Daoy (cell line): ENCODE measurements at regions not wholly inside any gene's neighbourhood (a gene's known extent, or its start where the extent isn't known, plus 50 kb on each side); places are given as distances from the start of the nearest gene placed in this dataset.

ENCODE experiments used
- DNase-seq: peaks from one replicate; pipeline ENCODE4 v3.0.0-alpha.2; 2015; ENCODE audit warnings: low read depth

- no peak for DNase-seq
These were observed 246.6 kb downstream of the IL20RB start for GRCh38 chr3:137204409-137204808.

DNA sequence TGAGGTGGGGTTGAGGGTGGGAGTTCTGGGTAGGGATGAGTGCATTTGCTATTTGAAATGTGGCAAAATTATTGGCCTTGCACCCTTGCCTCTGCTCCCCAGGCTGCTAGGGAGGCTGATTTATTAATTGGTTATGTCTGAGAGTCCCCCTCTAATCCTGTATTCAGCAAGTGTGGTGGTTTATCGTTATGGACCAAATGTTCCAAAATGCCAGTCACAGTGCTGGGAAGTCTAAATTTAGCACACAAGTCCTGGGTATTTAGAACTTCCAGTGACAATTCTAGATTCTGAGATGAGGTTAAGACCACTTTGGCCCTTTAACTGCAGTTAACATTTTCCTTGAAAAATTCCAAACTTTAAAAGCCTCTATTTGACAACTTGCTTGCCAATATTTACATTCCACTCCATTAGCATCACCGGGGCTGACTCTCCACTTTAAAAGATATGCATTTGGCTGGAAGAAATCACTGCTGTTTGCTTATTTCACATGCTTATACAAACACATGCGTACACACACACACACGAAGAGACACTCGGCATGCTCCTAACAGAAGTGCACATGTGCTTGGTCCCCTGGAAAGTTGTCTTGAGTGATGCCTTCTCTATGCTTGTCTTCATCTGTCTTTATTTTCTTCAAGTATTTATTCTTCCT lies 247.7 kb downstream of the IL20RB start:
- DNase-seq = no peak

DNA sequence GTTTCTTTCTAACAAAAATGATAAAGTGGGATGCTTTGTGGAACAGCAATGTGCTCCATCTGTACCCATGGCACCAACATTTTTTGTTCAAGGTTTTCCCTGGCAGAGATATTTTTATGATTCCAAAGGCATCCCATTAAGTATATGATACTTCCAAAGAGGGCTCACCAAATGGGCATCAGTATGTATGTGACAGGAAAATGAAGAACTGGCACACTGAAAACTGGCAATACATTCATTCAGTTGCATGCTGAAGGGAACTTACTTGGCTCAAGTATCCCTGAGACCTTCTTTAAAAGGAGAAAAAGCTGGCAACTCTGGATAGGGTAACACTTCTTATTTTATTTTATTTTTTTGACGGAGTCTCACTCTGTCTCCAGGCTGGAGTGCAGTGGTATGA lies 249.8 kb downstream of the IL20RB start:
- no peak for DNase-seq

GRCh38 chr3:137217733-137218132 lies 259.9 kb downstream of the IL20RB start:
- no peak for DNase-seq

DNA sequence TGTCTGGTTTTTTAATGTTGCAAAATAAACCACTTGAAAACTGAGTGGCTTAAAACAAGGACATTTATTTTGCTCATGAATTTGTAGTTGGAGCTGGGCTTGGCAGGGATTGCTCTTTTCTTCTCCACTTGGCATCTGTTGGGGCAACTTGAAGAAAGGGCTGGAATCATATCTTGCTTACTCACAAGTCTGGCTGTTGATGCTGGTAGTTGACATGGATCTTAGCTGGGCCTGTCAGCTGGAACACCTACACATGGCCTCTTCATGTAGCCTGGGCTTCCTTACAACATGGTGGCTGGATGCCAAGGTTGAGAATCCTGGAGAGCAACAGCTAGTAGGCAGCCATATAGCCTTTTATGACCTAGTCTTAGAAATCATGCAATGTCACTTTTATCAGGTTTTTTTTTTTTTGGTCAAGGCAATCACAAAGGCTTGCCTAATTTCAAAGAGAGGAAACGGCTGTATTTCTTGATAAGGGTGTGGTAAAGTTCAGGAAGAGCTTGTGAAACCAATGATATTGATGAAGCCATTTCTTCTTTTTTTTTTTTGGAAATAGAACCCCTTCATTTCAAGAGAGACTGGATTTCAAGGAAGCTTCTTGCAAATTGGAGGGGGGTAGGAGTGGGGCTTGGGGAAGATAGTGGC lies 262.1 kb downstream of the IL20RB start:
- no peak for DNase-seq

- no peak for DNase-seq
These were observed 265.0 kb downstream of the IL20RB start for GRCh38 chr3:137222736-137223225.

DNA sequence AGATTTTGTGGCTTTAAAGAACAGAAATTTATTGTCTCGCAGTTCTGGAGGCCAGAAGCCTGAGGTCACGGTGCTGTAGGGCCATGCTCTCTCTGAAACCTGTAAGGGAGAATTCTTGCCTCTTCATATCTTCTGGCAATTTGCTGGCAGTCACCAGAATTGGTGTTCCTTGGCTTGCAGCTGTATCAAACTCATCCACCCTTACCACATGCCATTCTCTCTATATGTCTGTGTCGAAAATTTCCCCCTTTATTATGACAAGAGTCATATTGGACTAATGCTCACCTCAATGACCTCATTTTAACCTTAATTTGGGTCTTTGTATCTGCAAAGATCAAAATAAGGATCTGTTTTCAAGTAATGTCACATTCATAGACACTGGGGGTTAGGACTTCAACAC lies 266.7 kb downstream of the IL20RB start:
- DNase-seq = no peak

DNA sequence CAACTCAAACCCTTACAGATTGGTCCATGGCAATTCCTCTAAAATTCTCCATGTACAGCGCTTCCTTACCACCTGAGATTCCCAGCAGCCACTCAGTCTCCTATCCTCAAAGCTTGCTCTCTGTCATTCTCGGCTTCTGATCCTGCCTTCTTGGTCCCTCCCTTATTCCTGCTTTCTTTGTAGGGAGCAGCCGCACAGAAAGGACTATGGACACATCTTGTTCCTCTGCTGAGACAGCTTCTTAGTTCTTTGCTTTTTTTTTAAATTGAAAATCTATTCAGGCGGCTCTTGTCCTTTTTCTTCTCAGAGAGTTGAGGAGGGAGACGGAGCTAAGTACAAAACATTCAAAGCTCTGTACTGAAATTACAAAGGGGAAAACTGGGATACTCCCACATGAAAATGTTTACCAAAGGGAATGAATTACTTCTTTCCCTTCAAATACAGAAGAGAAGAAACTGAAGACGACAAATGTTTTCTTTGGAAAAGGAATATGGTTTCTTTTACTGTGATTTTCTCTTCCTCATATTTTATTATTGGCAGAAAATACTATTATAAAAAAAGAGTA lies 285.1 kb downstream of the IL20RB start:
- DNase-seq = no peak

DNA sequence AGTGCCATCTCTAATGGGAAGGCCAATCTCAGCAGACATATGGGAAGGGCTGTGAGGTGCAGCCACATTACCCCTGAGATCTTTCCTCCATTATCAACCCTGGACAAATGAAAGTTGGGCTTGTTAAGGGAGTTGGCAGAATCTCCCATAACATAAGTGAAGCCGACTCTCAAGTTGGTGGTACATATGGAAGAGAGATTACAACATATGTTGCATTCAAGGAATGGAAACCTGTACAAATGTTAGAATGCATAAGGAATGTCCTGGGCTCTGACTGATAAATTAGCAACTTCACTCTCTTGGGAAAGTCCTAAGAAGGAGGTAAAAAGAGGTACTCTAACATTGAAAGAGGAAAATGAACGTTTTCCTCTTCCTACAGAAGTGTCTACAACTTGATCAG lies 288.7 kb downstream of the IL20RB start:
- DNase-seq = no peak

- no peak for DNase-seq
These were observed 291.6 kb downstream of the IL20RB start for GRCh38 chr3:137249311-137249940.

- no peak for DNase-seq
These were observed 301.3 kb downstream of the IL20RB start for GRCh38 chr3:137259089-137259488.

GRCh38 chr3:137259701-137260100 lies 301.9 kb downstream of the IL20RB start:
- no peak for DNase-seq

DNA sequence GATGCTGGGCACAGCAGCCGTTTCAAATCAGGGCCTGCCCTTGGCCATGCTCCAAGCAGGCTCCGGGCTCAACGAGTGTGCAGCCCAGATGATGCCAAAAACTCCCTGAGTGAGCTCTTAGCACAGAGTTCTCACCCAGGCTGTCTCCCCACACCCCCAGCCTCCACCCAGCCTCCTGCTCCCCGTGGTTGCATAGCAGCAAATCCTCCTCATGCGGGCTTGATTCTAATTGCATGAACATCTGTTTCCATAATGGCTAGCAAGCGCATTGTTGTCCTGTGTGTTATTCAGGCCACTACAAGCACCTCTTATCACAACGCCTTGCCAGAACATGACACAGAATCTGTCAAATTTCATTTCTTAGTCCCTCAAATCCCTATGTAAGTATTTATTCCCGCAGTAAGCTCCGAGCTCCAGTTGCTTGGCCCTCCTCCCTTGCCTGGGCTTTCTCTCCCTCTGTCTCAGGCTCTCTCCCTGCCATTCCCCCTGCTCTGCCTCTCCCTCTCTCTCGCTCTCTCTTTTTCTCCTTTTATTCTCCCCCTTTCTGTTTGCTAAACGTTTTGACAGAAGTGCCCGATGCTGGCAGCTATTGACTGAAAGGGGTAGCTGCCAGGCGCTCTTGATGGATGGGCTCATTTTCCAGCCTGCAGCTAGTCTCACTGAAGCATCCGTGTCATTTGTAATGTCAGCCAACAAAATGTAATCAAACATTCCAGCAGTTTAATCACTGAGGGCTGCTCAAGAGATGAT lies 306.5 kb downstream of the IL20RB start:
- no peak for DNase-seq

GRCh38 chr3:137264843-137265330 lies 307.1 kb downstream of the IL20RB start:
- DNase-seq = no peak

DNA sequence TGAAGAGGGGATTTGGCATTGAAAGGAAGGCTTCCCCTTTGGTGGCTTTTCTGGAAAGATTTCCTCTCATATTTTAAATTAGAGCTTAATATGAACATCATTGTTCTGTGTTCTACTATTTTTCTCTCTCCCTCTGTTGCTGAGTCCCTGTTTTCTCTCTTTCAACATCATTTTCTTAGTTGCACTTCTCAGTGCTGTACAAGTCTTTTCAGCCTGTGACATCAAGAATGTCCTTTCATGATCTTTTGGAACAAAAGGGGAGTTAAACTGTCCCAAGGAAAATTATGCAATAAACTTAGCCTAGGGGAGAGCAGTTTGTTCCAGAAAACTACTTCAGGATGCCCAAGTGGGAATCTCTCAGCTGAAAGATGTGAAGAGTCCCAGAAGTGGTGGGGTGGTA lies 325.1 kb downstream of the IL20RB start:
- DNase-seq = no peak

DNA sequence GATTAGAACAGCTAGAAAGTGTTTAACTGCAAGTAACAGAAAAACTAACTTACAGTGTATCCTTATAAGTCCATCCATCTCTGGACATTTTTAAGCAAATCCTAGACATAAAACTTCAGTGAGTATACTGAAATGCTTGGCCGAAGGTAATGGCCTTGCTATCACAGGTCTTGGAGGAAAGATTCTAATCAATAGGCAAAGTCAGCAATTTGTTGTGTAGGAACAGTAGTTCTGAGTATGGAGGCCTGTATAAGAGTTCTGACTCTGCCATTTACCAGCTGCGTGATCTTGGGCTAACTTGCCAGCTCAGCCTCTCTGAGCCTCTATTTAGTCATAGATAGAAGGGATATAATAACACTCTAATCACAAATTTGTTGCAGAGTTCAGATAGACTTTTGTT lies 328.1 kb downstream of the IL20RB start:
- no peak for DNase-seq

GRCh38 chr3:137293086-137293485 lies 335.3 kb downstream of the IL20RB start:
- DNase-seq = no peak

- DNase-seq = no peak
These were observed 336.4 kb downstream of the IL20RB start for GRCh38 chr3:137294139-137294538.

GRCh38 chr3:137294839-137295238 lies 337.1 kb downstream of the IL20RB start:
- DNase-seq = no peak

DNA sequence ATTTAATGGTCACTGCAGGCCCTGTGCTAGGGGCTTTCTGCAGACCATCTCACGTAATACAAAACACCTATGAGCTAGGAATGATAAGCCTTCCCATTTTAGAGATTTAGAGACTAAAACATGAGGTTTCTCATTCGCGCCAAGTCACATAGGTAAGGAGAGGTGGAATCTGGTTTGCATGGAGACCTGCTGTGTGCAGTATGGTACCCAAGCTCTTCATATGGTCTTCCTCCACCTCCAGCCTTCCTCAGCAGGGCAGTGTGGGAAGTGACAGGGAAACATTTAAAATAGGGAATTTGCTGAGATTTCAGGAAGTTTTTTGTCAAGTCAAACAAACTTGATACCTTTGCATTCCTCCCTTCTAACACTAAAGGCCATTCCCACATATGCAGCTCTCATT lies 337.6 kb downstream of the IL20RB start:
- no peak for DNase-seq

GRCh38 chr3:137296116-137296515 lies 338.3 kb downstream of the IL20RB start:
- no peak for DNase-seq

GRCh38 chr3:137297770-137298169 lies 340.0 kb downstream of the IL20RB start:
- no peak for DNase-seq
